Frontal cortex (tissue), 3 donors: ENCODE measurements at regions not wholly inside any gene's neighbourhood (a gene's known extent, or its start where the extent isn't known, plus 50 kb on each side); places are given as distances from the start of the nearest gene placed in this dataset.
"Not testable (repeated sequence)": the region's sequence is repeated elsewhere in the genome, so short reads cannot be mapped to it uniquely, and the experiment has no call there.

Experiments
- DNase-seq, 2 donors: peaks; one replicate each; pipeline ENCODE4 v3.0.0; 2012; ENCODE audit warnings: low spot score in 2 of 2
- FAIRE-seq: peaks from 2 replicates; lab custom pipeline; 2012; peaks lifted over from hg19 to GRCh38; lab: Jason Lieb, UNC
- donor health status: control.
- donor health status: control.
- donor health status: control.

GRCh38 chr13:44306371-44307192, 67.0 kb upstream of the SERP2 start:
- FAIRE-seq (no peak), DNase-seq (peak in 1 of 2 donors; percentile 24)

- no peak for FAIRE-seq
- DNase-seq: no peak
These were observed 66.4 kb upstream of the SERP2 start for GRCh38 chr13:44307255-44307654.

GRCh38 chr13:44307844-44308243, 65.8 kb upstream of the SERP2 start:
- FAIRE-seq: no peak

GRCh38 chr13:44308352-44308751, 65.3 kb upstream of the SERP2 start:
- DNase-seq (no peak), FAIRE-seq (no peak)

More at GRCh38 chr13:44307844-44308243, 65.8 kb upstream of the SERP2 start:
- DNase-seq: no peak

- DNase-seq (no peak), FAIRE-seq (no peak)
These were observed 63.5 kb upstream of the SERP2 start for GRCh38 chr13:44309794-44310757.

- FAIRE-seq: no peak
These were observed 62.4 kb upstream of the SERP2 start for GRCh38 chr13:44311011-44311780.

GRCh38 chr13:44312131-44312530, 61.5 kb upstream of the SERP2 start:
- FAIRE-seq: no peak
- DNase-seq: no peak

More at GRCh38 chr13:44311011-44311780, 62.4 kb upstream of the SERP2 start:
- DNase-seq: no peak

GRCh38 chr13:44312834-44313551, 60.6 kb upstream of the SERP2 start:
- DNase-seq (no peak), FAIRE-seq (no peak)

- no peak for DNase-seq
- FAIRE-seq: no peak
These were observed 60.0 kb upstream of the SERP2 start for GRCh38 chr13:44313674-44314073.

- not testable (repeated sequence) for FAIRE-seq, DNase-seq
These were observed 59.5 kb upstream of the SERP2 start for GRCh38 chr13:44314160-44314559.

- DNase-seq: no peak
- no peak for FAIRE-seq
These were observed 55.9 kb upstream of the SERP2 start for GRCh38 chr13:44317752-44318151.

GRCh38 chr13:44318161-44318560, 55.5 kb upstream of the SERP2 start:
- no peak for FAIRE-seq
- DNase-seq: no peak

- DNase-seq (no peak), FAIRE-seq (no peak)
These were observed 53.0 kb upstream of the SERP2 start for GRCh38 chr13:44320611-44321010.

GRCh38 chr13:44321961-44322360, 51.7 kb upstream of the SERP2 start:
- DNase-seq (no peak), FAIRE-seq (no peak)

- FAIRE-seq: no peak
These were observed 50.7 kb upstream of the SERP2 start for GRCh38 chr13:44322928-44323327.

GRCh38 chr13:44323754-44324153, 49.9 kb upstream of the SERP2 start:
- no peak for FAIRE-seq
- DNase-seq: no peak

More at GRCh38 chr13:44322928-44323327, 50.7 kb upstream of the SERP2 start:
- no peak for DNase-seq
